Right ventricle myocardium inferior (tissue), 1 donor: ENCODE measurements at regions not wholly inside any gene's neighbourhood (a gene's known extent, or its start where the extent isn't known, plus 50 kb on each side); places are given as distances from the start of the nearest gene placed in this dataset.

Experiments used
- ATAC-seq: fragments of 200-7000 bp; cut with Tn5 transposase; one replicate; pipeline ENCODE4 v1.9.1; 2020; ENCODE audit warnings: mild to moderate bottlenecking, moderate library complexity
- DNase-seq: peaks from one replicate; pipeline ENCODE4 v3.0.0; 2021; ENCODE audit errors: missing footprints
- intact Hi-C: fragments of 100-400 bp; cut with DNase I; formaldehyde crosslinking; loops from one replicate; pipeline ENCODE4 v1.11.0; 2022
- donor health status: DM: no; HTN: yes; CAD: no; lungs with severe emphysema.

- intact Hi-C loops: no loop called here
- ATAC-seq (no peak), DNase-seq (no peak)
Observed at GRCh38 chr1:21350202-21350885, 60.1 kb upstream of the ECE1 start.

GRCh38 chr1:21349693-21350092 is 59.4 kb upstream of the ECE1 start:
- intact Hi-C loops: no loop called here
- ATAC-seq (no peak), DNase-seq (no peak)

GRCh38 chr1:21347072-21347581 is 56.9 kb upstream of the ECE1 start:
- intact Hi-C loops: no loop called here
- DNase-seq (no peak), ATAC-seq (no peak)

DNA sequence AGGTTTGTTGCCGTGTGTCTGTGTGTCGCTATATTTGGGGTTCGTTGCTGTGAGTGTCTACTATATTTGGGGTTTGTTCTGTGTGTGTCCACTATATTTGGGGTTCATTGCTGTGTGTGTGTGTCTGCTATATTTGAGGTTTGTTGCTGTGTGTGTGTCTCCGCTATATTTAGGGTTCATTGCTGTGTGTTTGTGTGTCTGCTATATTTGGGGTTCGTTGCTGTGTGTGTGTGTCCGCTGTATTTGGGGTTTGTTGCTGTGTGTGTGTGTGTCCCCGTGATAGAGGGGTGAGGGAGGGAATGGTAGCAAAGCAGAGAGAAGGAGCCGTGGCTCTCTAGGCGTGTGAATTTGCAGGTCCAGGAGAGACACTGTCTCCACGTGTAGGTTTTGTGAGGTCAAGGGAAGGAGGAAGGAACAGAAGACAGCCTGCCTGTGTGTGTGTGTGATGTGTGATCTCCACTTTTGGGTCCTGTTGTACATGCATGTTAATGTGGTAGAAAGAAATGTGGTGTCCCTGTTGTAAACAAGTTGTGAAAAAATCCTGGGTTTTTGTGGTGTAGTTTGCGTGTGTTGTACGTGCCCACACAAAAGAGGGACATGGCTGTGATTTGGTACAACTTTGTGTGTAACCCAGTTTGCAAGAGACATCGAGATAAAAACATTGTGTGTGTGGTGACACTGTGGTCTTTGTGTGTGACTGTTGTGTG is 56.3 kb upstream of the ECE1 start:
- ATAC-seq: no peak
- intact Hi-C loops: no loop called here
- no peak for DNase-seq

DNA sequence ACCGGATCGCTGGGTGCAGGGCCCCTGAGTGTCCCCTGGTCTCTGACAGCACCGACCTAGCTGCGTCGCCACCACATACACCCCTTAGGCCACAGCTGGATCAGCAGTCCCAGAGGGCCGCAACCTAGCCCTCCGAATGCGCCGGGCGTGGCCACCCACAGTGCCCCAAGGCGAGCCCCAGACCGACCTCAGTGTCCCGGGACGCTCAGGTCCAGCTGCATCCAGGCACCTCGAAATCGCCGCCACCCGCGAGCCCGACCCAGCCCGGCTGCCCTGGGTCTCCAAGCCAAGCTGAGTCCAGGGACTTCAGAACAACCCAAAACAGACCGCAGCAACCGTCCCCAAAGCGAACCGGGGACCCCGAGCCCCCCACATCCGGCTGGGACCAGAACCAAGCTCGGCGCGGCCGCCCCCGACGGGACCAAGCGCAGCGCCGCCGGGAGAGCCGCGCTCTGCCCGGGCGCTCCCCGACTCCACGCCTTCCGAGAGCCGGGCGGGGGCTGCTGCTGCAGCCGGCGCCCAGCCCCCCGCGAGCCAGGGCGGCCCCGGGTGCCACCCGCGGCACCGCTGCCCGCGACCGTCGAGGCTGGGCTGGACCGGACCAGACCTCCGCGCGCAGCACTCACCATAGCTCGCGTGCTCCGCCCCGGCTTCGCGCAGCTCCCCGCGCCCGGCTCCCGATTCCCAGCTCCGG is 54.6 kb upstream of the ECE1 start:
- peak; percentile 7 for ATAC-seq
- intact Hi-C loops: loop anchor here (2.0 kb wide), 1 partner anchor 84 kb away; no protein-coding TSS in a partner anchor
- DNase-seq: no peak

DNA sequence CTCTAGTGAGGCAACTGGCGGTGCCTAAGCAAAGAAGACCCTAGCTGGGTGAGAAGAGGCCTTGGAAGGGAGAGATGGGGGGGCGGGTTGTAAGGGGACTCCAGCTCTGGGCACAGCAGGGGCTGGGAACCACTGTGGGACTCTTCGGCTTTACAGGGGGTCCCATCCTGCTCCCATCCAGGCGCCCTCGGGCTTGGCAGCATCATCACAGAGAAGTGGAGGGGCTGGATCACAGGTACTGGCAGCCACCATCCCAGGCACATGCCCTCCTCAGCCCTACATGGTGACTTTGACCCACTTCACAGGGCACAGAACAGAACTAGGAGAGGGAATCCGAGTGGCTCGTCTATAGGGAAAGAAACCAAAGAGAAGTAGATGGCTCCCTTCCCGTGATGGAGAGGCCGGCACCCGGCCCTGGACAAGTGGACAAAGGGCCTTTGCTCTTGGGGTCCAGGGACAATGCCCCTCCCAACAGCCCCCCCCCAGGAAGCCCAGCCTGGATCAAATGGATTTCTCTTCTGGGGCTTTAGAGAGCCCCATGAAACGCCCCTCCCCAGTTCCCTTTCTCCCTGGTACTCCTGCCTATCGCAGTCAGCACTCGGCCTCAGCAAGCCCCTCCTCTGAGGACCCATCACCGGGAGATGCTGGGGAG is 54.0 kb upstream of the ECE1 start:
- no peak for DNase-seq
- intact Hi-C loops: loop anchor here (2.0 kb wide), 1 partner anchor 83 kb away; no protein-coding TSS in a partner anchor
- ATAC-seq: no peak

- DNase-seq: no peak
- no peak for ATAC-seq
- intact Hi-C loops: no loop called here
Observed at GRCh38 chr1:21342961-21343838, 52.9 kb upstream of the ECE1 start.

DNA sequence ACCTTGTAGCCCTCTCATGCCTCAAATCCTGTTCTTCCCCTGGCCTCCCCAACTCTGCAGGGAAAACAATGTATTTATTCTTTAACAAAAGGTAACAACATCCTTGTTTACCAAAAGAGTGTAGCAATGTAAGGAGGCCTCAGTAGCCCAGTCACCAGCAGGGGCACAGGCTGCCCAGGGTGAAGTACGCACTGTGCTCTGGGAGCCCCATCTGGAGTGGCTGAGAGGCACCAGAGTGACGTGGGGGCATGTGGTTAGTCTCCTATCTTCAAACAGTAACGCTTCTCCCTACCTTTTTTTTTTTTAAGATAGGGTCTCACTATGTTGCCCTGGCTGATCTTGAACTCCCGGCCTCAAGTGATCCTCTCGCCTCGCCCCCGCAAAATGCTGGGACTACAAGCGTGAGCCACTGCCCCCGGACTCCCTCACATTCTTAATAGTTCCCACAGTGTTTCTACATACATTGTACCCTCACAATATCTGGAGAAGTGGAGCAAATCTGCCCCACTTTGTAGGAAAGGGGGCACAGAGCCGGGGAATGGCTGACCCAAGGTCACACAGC is 51.3 kb upstream of the ECE1 start:
- DNase-seq: no peak
- ATAC-seq: no peak
- intact Hi-C loops: no loop called here

DNA sequence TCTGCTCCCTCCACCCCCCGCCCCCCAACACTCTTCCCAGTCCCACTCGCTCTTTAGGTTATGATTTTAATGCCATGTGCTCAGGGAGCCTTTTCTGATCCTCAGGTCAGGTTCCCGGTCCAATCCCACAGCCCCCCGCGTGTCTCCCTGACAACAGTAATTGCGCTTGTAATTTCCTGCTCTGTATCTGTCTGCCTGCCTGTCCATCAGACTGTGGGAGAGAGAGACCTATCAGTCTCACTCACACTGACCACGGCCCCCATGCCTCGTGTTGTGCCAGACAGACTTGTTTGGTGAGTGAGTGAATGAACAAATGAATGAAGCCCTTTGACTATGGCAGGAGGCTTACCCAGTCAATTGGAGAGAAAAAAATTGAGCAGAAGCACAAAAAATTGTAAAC is 50.8 kb upstream of the ECE1 start:
- no peak for DNase-seq
- intact Hi-C loops: no loop called here
- no peak for ATAC-seq

DNA sequence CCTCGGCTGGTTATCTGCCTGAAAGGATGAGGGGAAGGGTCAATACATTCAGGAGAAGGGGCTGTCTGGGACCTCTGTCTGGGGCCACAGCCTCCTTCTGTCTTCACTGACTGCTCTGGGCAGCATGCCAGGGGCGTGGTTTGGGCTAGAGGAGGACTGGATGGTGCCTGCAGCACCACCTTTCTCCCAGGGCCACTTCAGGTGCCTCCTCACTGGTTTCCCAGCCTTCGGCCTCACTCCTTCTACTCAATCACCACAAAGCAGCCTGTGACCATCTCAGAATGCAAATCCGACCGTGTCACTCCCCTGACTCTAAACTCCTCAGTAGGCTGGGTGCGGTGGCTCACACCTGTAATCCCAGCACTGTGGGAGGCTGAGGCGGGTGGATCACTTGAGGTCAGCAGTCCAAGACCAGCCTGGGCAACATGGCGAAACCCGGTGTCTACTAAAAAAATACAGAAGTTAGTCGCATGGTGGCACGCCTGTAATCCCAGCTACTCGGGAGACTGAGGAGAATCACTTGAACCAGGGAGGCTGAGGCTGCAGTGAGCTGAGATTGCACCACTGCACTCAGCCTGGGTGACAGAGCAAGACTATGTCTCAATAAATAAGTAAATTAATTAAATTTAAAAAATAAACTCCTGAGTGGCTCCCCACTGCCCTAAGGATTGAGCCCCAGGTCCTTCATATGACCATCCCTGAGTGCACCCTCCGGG is 50.1 kb upstream of the ECE1 start:
- ATAC-seq (no peak), DNase-seq (no peak)
- intact Hi-C loops: no loop called here
